ENCODE measurements at regions not wholly inside any gene's neighbourhood (a gene's known extent, or its start where the extent isn't known, plus 50 kb on each side); places are given as distances from the start of the nearest gene placed in this dataset.

DNA sequence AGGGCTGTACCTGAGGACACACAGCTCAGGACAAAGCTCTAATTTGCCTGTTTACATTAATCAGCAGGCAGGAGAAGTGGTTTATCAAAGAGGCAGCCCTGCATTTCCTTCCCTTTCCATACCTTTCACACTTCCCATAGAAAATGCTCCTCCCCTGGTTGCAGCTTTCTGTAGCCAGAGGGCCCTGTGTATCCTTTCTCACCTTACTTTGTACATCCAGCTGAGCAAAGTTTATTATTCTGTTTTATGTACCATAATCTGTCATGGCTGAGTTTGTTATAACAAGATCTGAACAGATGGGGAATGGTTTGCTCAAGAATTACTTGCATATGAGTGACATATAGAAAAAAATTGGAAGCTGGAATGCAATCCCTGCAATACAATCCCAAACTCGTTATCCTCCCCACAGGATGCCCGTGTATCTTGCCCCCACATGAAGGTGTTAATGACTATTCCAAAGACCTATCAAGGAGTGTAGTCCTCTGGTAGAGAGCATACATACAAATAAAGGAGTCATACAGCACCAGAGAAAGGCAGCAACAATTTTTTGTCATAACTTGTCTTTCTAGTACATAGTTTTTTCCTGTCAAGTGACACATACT is 1025.8 kb upstream of the KLHL29 start:
- TF ChIP-seq, protein P1, sequence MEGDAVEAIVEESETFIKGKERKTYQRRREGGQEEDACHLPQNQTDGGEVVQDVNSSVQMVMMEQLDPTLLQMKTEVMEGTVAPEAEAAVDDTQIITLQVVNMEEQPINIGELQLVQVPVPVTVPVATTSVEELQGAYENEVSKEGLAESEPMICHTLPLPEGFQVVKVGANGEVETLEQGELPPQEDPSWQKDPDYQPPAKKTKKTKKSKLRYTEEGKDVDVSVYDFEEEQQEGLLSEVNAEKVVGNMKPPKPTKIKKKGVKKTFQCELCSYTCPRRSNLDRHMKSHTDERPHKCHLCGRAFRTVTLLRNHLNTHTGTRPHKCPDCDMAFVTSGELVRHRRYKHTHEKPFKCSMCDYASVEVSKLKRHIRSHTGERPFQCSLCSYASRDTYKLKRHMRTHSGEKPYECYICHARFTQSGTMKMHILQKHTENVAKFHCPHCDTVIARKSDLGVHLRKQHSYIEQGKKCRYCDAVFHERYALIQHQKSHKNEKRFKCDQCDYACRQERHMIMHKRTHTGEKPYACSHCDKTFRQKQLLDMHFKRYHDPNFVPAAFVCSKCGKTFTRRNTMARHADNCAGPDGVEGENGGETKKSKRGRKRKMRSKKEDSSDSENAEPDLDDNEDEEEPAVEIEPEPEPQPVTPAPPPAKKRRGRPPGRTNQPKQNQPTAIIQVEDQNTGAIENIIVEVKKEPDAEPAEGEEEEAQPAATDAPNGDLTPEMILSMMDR (IDR thresholded peaks at IDR 0.05), result no peak
- no peak for TF ChIP-seq EZH2 (IDR thresholded peaks at IDR 0.05)
